ENCODE measurements at regions not wholly inside any gene's neighbourhood (a gene's known extent, or its start where the extent isn't known, plus 50 kb on each side); places are given as distances from the start of the nearest gene placed in this dataset.
"Not testable (repeated sequence)": the region's sequence is repeated elsewhere in the genome, so short reads cannot be mapped to it uniquely, and the experiment has no call there.

- TF ChIP-seq CTCF, POLR2A (IDR thresholded peaks at IDR 0.05): not testable (repeated sequence)
Measured at GRCh38 chr18:42552559-42552958, 562.9 kb downstream of the RIT2 start.
